ENCODE measurements at regions not wholly inside any gene's neighbourhood (a gene's known extent, or its start where the extent isn't known, plus 50 kb on each side); places are given as distances from the start of the nearest gene placed in this dataset.
"Not testable (repeated sequence)": the region's sequence is repeated elsewhere in the genome, so short reads cannot be mapped to it uniquely, and the experiment has no call there.

DNA sequence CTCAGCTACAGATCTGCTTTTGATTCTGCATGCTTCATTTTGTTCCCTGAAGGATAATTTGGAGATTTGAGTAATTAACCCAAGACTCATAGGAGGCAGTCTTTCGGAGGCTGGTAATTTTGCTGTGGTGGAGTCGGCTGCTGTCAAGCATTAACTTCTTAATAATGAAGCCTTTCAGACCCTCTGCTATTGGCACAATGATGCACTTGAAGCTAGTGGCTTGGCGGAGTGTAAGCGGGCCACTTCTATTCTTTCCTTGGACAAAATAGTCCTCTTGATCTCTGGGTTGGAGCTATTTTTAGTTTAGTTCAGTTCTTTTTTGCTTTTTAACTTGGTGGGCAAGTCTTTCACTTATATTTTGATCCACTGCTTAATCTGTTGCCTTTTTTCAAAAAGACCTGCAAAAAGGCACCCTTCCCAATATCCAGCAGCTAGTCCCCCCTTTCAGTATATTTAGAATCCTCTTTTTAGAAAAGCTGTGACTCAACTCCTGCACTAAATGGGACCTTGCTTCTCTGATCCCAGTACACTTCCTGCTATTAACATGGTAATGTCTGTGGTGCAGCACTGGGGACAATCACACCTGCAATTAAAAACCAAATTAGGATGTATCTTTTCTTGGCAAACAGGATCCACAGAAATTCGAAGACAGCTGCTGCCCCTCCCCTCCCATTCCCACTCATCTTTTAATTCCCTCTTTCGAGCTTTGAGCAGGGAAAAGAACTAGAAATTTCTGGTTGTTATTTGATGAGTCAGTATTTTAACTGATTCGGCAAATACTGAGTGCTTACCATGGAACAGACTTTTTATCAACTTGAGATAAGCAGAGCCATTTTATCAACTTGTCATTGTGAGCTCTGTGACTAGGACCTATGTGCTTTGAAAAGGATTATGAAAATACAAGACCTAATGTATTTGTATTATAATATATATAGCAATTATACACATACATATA lies 169.4 kb upstream of the ANKRD55 start:
- Histone ChIP-seq H3K9me3 (ENCODE audit: control insufficient read depth in 3 of 3, low read length in 3 of 3) (no peaks in the 10 kb centered on the region), H3K36me3 (ENCODE audit: control insufficient read depth in 3 of 3, insufficient read depth in 3 of 3, low read length in 3 of 3) (no peaks in the 10 kb centered on the region), H3K4me1 (ENCODE audit: control insufficient read depth in 3 of 3, insufficient read depth in 3 of 3, low read length in 3 of 3) (no peaks in the 10 kb centered on the region), H3K9ac (ENCODE audit: low read depth in 1 of 3, low read length in 3 of 3) (no peak overlapping the region), H3K27ac (ENCODE audit: low read depth, low read length) (no peak overlapping the region), H3K27me3 (ENCODE audit: control insufficient read depth in 3 of 3, insufficient read depth in 3 of 3, low read length in 3 of 3) (no peaks in the 10 kb centered on the region), H3K4me3 (ENCODE audit: low read length in 3 of 3) (no peak overlapping the region)

DNA sequence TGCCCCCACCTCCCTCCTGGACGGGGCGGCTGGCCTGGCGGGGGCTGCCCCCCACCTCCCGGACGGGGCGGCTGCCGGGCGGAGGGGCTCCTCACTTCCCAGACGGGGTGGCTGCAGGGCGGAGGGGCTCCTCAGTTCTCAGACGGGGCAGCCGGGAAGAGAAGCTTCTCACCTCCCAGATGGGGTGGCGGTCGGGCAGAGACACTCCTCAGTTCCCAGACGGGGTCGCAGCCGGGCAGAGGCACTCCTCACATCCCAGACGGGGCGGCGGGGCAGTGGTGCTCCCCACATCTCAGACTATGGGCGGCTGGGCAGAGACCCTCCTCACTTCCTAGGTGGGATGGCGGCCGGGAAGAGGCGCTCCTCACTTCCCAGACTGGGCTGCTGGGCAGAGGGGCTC lies 164.7 kb upstream of the ANKRD55 start:
- H3K36me3 ChIP-seq (ENCODE audit: control insufficient read depth in 3 of 3, insufficient read depth in 3 of 3, low read length in 3 of 3); H3K4me3 ChIP-seq (ENCODE audit: low read length in 3 of 3); H3K4me1 ChIP-seq (ENCODE audit: control insufficient read depth in 3 of 3, insufficient read depth in 3 of 3, low read length in 3 of 3); H3K9ac ChIP-seq (ENCODE audit: low read depth in 1 of 3, low read length in 3 of 3); H3K9me3 ChIP-seq (ENCODE audit: control insufficient read depth in 3 of 3, low read length in 3 of 3); H3K27me3 ChIP-seq (ENCODE audit: control insufficient read depth in 3 of 3, insufficient read depth in 3 of 3, low read length in 3 of 3); H3K27ac ChIP-seq (ENCODE audit: low read depth, low read length): not testable (repeated sequence)

DNA sequence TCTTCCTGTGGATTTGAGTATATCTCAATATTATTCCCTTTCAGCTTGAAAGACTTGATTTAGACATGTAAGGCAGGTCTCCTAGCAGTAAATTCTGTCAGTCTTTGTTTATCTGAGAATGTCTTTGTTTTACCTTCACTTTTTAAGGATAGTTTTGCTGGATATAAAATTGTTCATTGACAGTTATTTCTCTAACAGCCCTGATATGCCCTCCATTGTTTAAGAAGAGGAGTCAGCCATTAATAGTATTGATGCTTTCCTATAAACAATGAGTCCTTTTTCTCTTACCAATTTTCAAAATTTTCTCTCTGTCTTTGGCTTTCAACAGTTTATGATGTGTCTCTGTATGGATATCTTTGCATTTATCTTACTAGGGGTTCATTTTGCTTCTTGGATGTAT lies 163.5 kb upstream of the ANKRD55 start:
- Histone ChIP-seq H3K36me3 (ENCODE audit: control insufficient read depth in 3 of 3, insufficient read depth in 3 of 3, low read length in 3 of 3) (no peaks in the 10 kb centered on the region), H3K9ac (ENCODE audit: low read depth in 1 of 3, low read length in 3 of 3) (no peak overlapping the region), H3K4me1 (ENCODE audit: control insufficient read depth in 3 of 3, insufficient read depth in 3 of 3, low read length in 3 of 3) (no peaks in the 10 kb centered on the region), H3K9me3 (ENCODE audit: control insufficient read depth in 3 of 3, low read length in 3 of 3) (peaks cover 0 to 3% (median 2%) of the 10 kb centered on the region in 3 donors), H3K4me3 (ENCODE audit: low read length in 3 of 3) (no peak overlapping the region), H3K27me3 (ENCODE audit: control insufficient read depth in 3 of 3, insufficient read depth in 3 of 3, low read length in 3 of 3) (no peaks in the 10 kb centered on the region), H3K27ac (ENCODE audit: low read depth, low read length) (no peak overlapping the region)

DNA sequence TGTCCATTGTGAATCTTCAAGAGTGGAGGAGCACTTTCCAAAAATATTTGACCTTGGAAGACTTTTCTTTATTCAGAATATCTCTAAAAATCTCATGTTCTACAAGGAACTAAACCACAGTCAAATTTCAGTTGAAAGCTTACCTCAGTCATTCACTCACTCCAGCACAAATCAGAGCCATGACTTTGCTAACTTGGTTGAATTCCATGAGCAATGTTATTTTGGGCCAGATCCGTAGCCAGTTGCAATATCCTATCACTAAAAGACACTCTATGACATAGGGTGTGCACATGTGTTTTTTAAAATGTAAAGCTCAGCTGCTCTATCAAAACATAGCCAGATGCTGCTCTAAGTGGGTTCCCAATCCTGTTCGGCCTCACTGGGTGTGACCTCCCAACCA lies 156.1 kb upstream of the ANKRD55 start:
- Histone ChIP-seq H3K4me3 (ENCODE audit: low read length in 3 of 3) (no peak overlapping the region), H3K36me3 (ENCODE audit: control insufficient read depth in 3 of 3, insufficient read depth in 3 of 3, low read length in 3 of 3) (no peaks in the 10 kb centered on the region), H3K9me3 (ENCODE audit: control insufficient read depth in 3 of 3, low read length in 3 of 3) (no peaks in the 10 kb centered on the region)

DNA sequence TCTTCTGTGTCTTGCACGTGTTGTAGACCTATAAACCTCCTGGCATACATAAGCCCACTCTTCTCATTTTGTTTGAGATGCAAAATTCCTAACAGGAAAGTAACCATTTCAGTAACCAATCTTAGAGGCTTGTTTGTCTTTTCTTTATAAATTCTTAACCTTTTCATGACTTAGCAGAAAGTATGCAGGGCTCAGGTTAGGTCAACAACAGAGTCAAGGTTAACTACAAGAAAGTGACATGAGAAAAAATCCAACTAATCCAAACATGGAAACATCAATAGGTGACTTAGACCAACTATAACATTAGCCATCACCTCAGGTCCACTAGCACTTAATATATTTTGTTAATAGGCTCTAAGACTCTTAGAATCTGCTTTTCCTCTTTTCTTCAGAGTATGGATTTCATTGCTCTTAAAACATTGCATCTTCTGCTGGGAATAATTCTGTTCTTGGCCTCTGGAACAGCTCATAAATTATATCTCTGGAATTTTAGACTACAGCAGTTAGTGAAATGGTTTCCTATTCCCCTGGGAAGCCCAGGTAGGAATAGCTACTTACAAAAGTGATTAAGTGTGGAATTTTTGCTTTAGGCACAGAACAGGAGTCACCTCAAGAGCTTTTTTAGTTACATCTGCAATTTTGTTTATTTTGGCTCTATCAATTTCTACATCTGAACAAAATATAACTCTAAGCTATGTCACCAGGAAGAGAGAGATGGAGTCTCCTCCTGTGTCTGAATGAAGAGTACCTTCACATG lies 155.3 kb upstream of the ANKRD55 start:
- H3K9ac ChIP-seq (ENCODE audit: low read depth in 1 of 3, low read length in 3 of 3) = no peak overlapping the region
- H3K9me3 ChIP-seq (ENCODE audit: control insufficient read depth in 3 of 3, low read length in 3 of 3) = no peaks in the 10 kb centered on the region
- no peaks in the 10 kb centered on the region for H3K4me1 ChIP-seq (ENCODE audit: control insufficient read depth in 3 of 3, insufficient read depth in 3 of 3, low read length in 3 of 3)
- no peak overlapping the region for H3K27ac ChIP-seq (ENCODE audit: low read depth, low read length)
- H3K4me3 ChIP-seq (ENCODE audit: low read length in 3 of 3) = no peak overlapping the region
- no peaks in the 10 kb centered on the region for H3K27me3 ChIP-seq (ENCODE audit: control insufficient read depth in 3 of 3, insufficient read depth in 3 of 3, low read length in 3 of 3)
- H3K36me3 ChIP-seq (ENCODE audit: control insufficient read depth in 3 of 3, insufficient read depth in 3 of 3, low read length in 3 of 3) = no peaks in the 10 kb centered on the region

More for the DNA sequence above, 156.1 kb upstream of the ANKRD55 start:
- H3K4me1 ChIP-seq (ENCODE audit: control insufficient read depth in 3 of 3, insufficient read depth in 3 of 3, low read length in 3 of 3) = no peaks in the 10 kb centered on the region
- H3K27me3 ChIP-seq (ENCODE audit: control insufficient read depth in 3 of 3, insufficient read depth in 3 of 3, low read length in 3 of 3) = no peaks in the 10 kb centered on the region
- H3K27ac ChIP-seq (ENCODE audit: low read depth, low read length) = no peak overlapping the region
- no peak overlapping the region for H3K9ac ChIP-seq (ENCODE audit: low read depth in 1 of 3, low read length in 3 of 3)

DNA sequence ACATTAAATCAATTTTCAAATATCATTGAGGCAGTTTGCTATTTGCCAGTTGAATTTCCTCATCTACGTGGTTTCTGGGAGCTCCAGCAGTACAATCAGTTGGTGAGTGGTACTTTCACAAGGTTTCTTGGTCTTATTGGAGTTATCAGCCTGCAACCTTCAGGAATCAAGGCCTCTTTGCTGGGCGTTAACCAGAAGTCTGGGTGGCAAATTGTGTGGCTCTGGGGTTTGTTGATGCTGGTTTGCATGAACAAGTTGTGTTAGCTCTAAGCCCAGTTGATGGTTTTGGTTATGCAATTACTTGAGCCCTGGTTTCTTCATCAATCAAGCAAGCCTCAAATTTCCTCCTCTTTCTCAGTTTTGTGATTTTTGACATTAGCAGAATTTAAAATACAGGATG lies 152.9 kb upstream of the ANKRD55 start:
- H3K27ac ChIP-seq (ENCODE audit: low read depth, low read length) = no peak overlapping the region
- no peaks in the 10 kb centered on the region for H3K4me1 ChIP-seq (ENCODE audit: control insufficient read depth in 3 of 3, insufficient read depth in 3 of 3, low read length in 3 of 3)
- no peaks in the 10 kb centered on the region for H3K27me3 ChIP-seq (ENCODE audit: control insufficient read depth in 3 of 3, insufficient read depth in 3 of 3, low read length in 3 of 3)
- H3K9me3 ChIP-seq (ENCODE audit: control insufficient read depth in 3 of 3, low read length in 3 of 3) = no peaks in the 10 kb centered on the region
- H3K4me3 ChIP-seq (ENCODE audit: low read length in 3 of 3) = no peak overlapping the region
- no peaks in the 10 kb centered on the region for H3K36me3 ChIP-seq (ENCODE audit: control insufficient read depth in 3 of 3, insufficient read depth in 3 of 3, low read length in 3 of 3)
- H3K9ac ChIP-seq (ENCODE audit: low read depth in 1 of 3, low read length in 3 of 3) = no peak overlapping the region

DNA sequence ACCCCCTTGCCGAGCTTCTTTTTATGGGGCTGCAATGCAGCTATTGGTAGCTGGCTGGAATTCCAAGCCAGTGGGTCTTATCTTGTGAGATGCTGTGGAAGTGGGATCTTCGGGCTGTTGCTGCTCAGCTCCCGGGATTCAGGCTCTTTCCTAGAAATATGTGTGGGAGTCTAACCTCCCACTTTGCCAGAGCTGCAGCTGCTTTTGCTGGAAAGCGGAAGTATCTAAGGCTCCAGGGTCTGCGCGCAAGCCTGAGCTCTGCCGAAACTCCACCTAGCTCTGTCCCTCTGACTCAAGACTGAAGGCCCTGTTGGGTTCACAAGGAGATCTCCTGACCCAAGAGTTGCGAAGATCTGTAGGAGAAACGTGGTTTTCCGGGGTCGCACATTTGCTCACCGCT lies 151.1 kb upstream of the ANKRD55 start:
- Histone ChIP-seq H3K9me3 (ENCODE audit: control insufficient read depth in 3 of 3, low read length in 3 of 3) (no peaks in the 10 kb centered on the region), H3K4me1 (ENCODE audit: control insufficient read depth in 3 of 3, insufficient read depth in 3 of 3, low read length in 3 of 3) (no peaks in the 10 kb centered on the region), H3K27me3 (ENCODE audit: control insufficient read depth in 3 of 3, insufficient read depth in 3 of 3, low read length in 3 of 3) (no peaks in the 10 kb centered on the region), H3K9ac (ENCODE audit: low read depth in 1 of 3, low read length in 3 of 3) (no peak overlapping the region), H3K27ac (ENCODE audit: low read depth, low read length) (no peak overlapping the region), H3K4me3 (ENCODE audit: low read length in 3 of 3) (no peak overlapping the region), H3K36me3 (ENCODE audit: control insufficient read depth in 3 of 3, insufficient read depth in 3 of 3, low read length in 3 of 3) (no peaks in the 10 kb centered on the region)

DNA sequence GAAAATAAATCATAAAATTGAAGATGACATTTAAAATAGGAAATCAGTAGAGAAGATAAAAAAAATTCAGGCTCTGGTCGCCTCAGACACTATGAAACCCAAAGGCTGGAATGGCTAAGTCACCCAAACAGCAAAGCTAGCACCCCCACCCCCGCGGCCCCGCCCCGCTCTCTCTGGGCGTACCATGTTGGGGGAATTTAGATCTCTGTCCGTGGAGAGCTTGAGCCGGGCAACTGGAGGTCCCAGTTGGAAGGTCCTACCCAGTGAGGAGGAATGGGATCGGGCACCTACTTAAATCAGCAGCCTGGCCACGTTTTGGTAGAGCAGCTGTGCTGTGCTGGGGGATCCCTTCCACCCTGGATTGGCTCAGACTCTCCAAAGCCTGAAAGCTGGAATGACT lies 150.6 kb upstream of the ANKRD55 start:
- Histone ChIP-seq H3K4me3 (ENCODE audit: low read length in 3 of 3) (no peak overlapping the region), H3K9ac (ENCODE audit: low read depth in 1 of 3, low read length in 3 of 3) (no peak overlapping the region), H3K9me3 (ENCODE audit: control insufficient read depth in 3 of 3, low read length in 3 of 3) (no peaks in the 10 kb centered on the region), H3K36me3 (ENCODE audit: control insufficient read depth in 3 of 3, insufficient read depth in 3 of 3, low read length in 3 of 3) (no peaks in the 10 kb centered on the region), H3K4me1 (ENCODE audit: control insufficient read depth in 3 of 3, insufficient read depth in 3 of 3, low read length in 3 of 3) (no peaks in the 10 kb centered on the region), H3K27me3 (ENCODE audit: control insufficient read depth in 3 of 3, insufficient read depth in 3 of 3, low read length in 3 of 3) (no peaks in the 10 kb centered on the region), H3K27ac (ENCODE audit: low read depth, low read length) (no peak overlapping the region)

DNA sequence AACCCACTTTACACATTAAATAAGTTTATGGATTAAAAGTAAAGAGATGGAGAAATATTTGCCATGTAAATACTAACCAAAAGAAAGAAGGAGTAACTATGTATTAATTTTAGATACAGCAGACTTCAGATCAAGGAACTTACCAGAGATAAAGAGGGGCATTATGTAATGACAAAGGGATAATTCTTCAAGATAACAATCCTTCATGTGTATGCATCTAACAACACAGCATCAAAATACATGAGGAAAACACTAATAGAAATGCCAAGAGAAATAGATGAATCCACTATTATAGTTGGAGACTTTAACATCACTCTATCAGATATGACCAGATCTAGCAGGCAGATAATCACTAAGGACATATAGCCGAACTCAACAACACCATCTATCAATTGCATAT lies 149.8 kb upstream of the ANKRD55 start:
- no peaks in the 10 kb centered on the region for H3K9me3 ChIP-seq (ENCODE audit: control insufficient read depth in 3 of 3, low read length in 3 of 3)
- no peak overlapping the region for H3K9ac ChIP-seq (ENCODE audit: low read depth in 1 of 3, low read length in 3 of 3)
- no peaks in the 10 kb centered on the region for H3K4me1 ChIP-seq (ENCODE audit: control insufficient read depth in 3 of 3, insufficient read depth in 3 of 3, low read length in 3 of 3)
- no peak overlapping the region for H3K27ac ChIP-seq (ENCODE audit: low read depth, low read length)
- no peaks in the 10 kb centered on the region for H3K27me3 ChIP-seq (ENCODE audit: control insufficient read depth in 3 of 3, insufficient read depth in 3 of 3, low read length in 3 of 3)
- no peaks in the 10 kb centered on the region for H3K36me3 ChIP-seq (ENCODE audit: control insufficient read depth in 3 of 3, insufficient read depth in 3 of 3, low read length in 3 of 3)
- H3K4me3 ChIP-seq (ENCODE audit: low read length in 3 of 3) = no peak overlapping the region

DNA sequence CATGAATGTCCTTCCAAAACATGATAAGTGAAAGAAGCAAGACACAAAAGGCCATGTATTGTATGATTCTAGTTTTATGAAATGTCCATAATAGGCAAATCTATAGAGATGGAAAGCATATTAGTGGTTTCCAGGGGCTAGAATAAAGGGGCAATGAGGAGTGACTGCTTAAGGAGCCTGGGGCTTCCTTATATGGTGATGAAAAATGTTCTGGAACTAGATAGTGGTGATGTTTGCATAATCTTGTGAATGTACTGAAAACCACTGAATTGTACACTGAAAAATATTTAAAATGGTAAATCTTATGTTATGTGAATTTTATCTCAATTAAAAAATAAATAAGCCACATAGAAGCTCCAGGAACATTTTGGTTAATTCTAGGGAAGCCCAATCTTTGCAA lies 144.4 kb upstream of the ANKRD55 start:
- Histone ChIP-seq H3K4me1 (ENCODE audit: control insufficient read depth in 3 of 3, insufficient read depth in 3 of 3, low read length in 3 of 3) (no peaks in the 10 kb centered on the region), H3K9me3 (ENCODE audit: control insufficient read depth in 3 of 3, low read length in 3 of 3) (no peaks in the 10 kb centered on the region), H3K27me3 (ENCODE audit: control insufficient read depth in 3 of 3, insufficient read depth in 3 of 3, low read length in 3 of 3) (no peaks in the 10 kb centered on the region), H3K27ac (ENCODE audit: low read depth, low read length) (no peak overlapping the region), H3K4me3 (ENCODE audit: low read length in 3 of 3) (no peak overlapping the region), H3K36me3 (ENCODE audit: control insufficient read depth in 3 of 3, insufficient read depth in 3 of 3, low read length in 3 of 3) (no peaks in the 10 kb centered on the region), H3K9ac (ENCODE audit: low read depth in 1 of 3, low read length in 3 of 3) (no peak overlapping the region)
